Thyroid gland (tissue), 4 donors: ENCODE measurements at regions not wholly inside any gene's neighbourhood (a gene's known extent, or its start where the extent isn't known, plus 50 kb on each side); places are given as distances from the start of the nearest gene placed in this dataset.

ENCODE experiments used
- DNase-seq, 2 donors: peaks; one replicate each; pipeline ENCODE4 v3.0.0-alpha.2; 2019
- H3K27ac ChIP-seq, 3 donors: fragments of 200-600 bp; sonication (generic); 1 replicate in 2 of 3; 2 replicates in 1 of 3; pipeline ENCODE4 v1.5.1; 2016 to 2019; ENCODE audit warnings: mild to moderate bottlenecking in 1 of 3, moderate library complexity in 1 of 3
- H3K27me3 ChIP-seq: fragments of 200-600 bp; sonication (generic); one replicate; pipeline ENCODE4 v1.5.1; 2019
- H3K36me3 ChIP-seq, 2 donors: fragments of 200-600 bp; sonication (generic); one replicate each; pipeline ENCODE4 v1.5.1; 2016 to 2019
- H3K4me1 ChIP-seq, 2 donors: fragments of 200-600 bp; sonication (generic); one replicate each; pipeline ENCODE4 v1.5.1; 2017 to 2019
- H3K4me3 ChIP-seq, 3 donors: fragments of 200-600 bp; sonication (generic); replicated peaks in 1 of 3; 1 replicate in 2 of 3; 2 replicates in 1 of 3; pipeline ENCODE4 v1.5.1; 2016; ENCODE audit warnings: mild to moderate bottlenecking in 1 of 3
- H3K9me3 ChIP-seq: fragments of 200-600 bp; sonication (generic); one replicate; pipeline ENCODE4 v1.5.1; 2017
- POLR2A ChIP-seq, 2 donors: fragments of 450-650 bp; IDR thresholded peaks; one replicate each; pipeline ENCODE4 v1.6.1; 2017; ENCODE audit warnings: antibody characterized with exemption in 2 of 2, mild to moderate bottlenecking in 2 of 2, moderate library complexity in 1 of 2
- WGBS, 2 donors: methylation state at CpG; one replicate each; pipeline ENCODE4 v1.1.5; 2017; 5-methylcytosine and 5-hydroxymethylcytosine counted together
- intact Hi-C: fragments of 100-400 bp; cut with DNase I; formaldehyde crosslinking; loops from one replicate; pipeline ENCODE4 v1.15.1; 2023
- TF ChIP-seq, protein P1 (sequence below), 6 experiments: fragments of 200-600 bp in 3 of 6; fragments of 450-650 bp in 3 of 6; sonication (generic) in 3 of 6; IDR thresholded peaks; one replicate each; pipeline ENCODE4 v1.5.1; 2016 to 2019; ENCODE audit warnings: antibody characterized with exemption in 6 of 6, mild to moderate bottlenecking in 2 of 6, inconsistent platforms in 1 of 6, moderate library complexity in 1 of 6

DNA sequence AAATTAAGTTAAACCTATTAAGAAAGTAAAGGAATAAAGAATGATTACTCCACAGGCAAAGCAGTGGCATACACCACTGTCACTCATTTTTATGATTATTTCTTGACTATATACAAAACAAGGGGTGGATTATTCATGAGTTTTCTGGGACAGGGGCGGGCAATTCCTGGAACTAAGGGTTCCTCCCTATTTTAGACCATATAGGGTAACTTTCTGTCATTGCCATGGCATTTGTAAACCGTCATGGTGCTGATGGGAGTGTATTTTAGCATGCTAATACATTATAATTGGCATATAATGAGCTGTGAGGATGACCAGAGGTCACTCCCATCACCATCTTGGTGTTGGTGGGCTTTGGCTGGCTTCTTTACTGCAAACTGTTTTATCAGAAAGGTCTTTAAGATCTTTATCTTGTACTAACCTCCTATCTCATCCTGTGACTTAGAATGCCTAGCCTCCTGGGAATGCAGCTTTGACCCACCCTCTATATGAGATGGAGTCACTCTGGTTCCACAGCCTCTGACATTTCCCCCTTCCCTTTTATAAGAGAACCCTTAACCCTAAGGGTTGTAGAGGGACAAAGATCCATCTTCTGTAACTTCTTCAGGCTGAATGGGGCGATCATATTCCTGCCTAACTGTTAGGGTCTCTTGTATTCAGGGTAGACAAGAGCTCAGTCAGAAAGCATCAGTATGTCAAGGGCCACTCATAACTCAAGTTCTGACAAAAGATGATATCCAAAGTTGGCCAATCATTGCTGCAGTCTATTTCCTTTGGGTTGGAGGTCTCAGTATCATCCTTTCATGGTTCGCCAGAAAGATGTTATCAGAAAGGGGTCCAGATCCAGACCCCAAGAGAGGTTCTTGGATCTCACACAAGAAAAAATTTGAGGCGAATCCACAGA is 79.5 kb upstream of the LIPC start:
- Histone ChIP-seq H3K4me3 (no peak overlapping the region), H3K4me1 (no peaks in the 10 kb centered on the region), H3K9me3 (no peaks in the 10 kb centered on the region), H3K36me3 (no peaks in the 10 kb centered on the region), H3K27me3 (no peaks in the 10 kb centered on the region), H3K27ac (no peak overlapping the region)
- intact Hi-C loops: no loop called here
- 92 to 94% methylated on average over 5 of the region's 5 CpGs for WGBS, 2 donors
- TF ChIP-seq, protein P1, sequence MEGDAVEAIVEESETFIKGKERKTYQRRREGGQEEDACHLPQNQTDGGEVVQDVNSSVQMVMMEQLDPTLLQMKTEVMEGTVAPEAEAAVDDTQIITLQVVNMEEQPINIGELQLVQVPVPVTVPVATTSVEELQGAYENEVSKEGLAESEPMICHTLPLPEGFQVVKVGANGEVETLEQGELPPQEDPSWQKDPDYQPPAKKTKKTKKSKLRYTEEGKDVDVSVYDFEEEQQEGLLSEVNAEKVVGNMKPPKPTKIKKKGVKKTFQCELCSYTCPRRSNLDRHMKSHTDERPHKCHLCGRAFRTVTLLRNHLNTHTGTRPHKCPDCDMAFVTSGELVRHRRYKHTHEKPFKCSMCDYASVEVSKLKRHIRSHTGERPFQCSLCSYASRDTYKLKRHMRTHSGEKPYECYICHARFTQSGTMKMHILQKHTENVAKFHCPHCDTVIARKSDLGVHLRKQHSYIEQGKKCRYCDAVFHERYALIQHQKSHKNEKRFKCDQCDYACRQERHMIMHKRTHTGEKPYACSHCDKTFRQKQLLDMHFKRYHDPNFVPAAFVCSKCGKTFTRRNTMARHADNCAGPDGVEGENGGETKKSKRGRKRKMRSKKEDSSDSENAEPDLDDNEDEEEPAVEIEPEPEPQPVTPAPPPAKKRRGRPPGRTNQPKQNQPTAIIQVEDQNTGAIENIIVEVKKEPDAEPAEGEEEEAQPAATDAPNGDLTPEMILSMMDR (IDR thresholded peaks at IDR 0.05): no peak
- no peak for TF ChIP-seq POLR2A (IDR thresholded peaks at IDR 0.05)
- DNase-seq: no peak

- Histone ChIP-seq H3K27ac (no peak overlapping the region), H3K27me3 (no peaks in the 10 kb centered on the region), H3K4me3 (no peak overlapping the region), H3K9me3 (no peaks in the 10 kb centered on the region), H3K36me3 (no peaks in the 10 kb centered on the region), H3K4me1 (no peaks in the 10 kb centered on the region)
- 87 to 88% methylated on average over 9 of the region's 9 CpGs for WGBS, 2 donors
- DNase-seq: no peak
- no peak for TF ChIP-seq POLR2A (IDR thresholded peaks at IDR 0.05)
- TF ChIP-seq, protein P1 (IDR thresholded peaks at IDR 0.05): no peak
- intact Hi-C loops: no loop called here
Measured at GRCh38 chr15:58355382-58355971, 76.3 kb upstream of the LIPC start.

DNA sequence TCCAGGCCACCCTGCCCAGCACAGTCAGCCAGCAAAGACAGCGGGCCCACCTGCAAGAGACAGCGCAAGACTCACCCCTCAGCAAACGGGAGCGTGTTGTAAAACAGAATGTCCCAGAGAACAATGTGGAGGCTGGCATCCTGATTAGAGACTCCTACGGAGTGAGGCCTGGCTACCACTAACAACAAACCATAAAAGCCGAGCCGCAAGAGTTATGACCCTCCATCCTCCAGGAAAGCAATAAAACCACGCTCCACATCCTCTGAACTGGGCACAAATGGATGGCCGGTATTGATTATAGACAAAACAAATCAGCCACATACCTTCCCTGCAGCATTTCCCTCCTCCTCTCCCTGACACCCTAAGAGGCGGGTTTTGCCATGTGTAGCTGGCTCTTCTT is 75.8 kb upstream of the LIPC start:
- no peak for DNase-seq
- no peaks in the 10 kb centered on the region for H3K27me3 ChIP-seq
- no peak overlapping the region for H3K4me3 ChIP-seq
- no peak for TF ChIP-seq POLR2A (IDR thresholded peaks at IDR 0.05)
- TF ChIP-seq, protein P1 (IDR thresholded peaks at IDR 0.05): no peak
- H3K27ac ChIP-seq: no peak overlapping the region
- 94 to 95% methylated on average over 10 of the region's 10 CpGs for WGBS, 2 donors
- H3K36me3 ChIP-seq: no peaks in the 10 kb centered on the region
- no peaks in the 10 kb centered on the region for H3K4me1 ChIP-seq
- intact Hi-C loops: no loop called here
- H3K9me3 ChIP-seq: no peaks in the 10 kb centered on the region

DNA sequence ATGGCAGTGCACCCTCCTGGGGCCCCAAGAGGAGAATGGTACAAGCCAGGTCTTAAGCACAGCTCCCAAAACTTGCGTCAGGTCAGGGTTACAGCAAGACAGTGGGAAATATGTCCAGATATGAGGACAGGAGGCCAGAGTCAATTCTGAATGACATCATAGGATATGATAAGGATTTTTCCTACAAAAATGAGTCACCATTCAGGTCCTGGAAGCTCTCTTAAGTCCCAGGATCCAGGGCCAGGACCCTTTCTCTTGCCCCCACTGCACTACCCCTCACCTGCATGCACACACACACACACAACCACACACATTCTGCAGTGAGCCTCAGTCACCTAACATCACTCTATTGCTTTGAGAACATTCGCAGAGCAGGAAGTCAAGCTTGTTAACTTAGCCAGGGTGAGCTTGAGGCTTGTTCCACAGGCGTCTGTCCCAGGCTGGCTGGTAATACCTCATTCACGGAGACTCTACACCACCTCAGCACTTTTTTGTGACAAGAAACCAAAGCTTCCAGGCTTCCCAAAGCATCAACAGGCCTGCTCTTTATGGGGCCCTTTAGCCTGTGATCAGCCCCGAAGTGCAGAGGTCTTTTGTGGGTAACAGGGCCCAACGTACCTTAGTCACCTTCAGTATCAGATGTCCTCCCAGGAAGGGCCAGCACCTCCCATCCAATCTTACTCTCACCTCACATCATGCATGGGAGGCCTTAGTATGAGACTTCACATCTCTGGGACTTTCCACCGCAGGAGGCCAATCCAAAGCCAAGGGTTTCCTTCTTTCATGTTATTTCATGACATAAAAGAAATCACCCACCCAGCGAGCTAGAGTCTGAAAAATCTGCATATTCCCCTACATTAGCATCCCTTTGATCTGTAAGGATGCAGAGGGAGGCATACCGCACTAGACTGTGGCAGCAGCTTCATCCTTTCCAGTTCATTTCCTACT is 74.0 kb upstream of the LIPC start:
- 90 to 91% methylated on average over 9 of the region's 9 CpGs for WGBS, 2 donors
- H3K4me1 ChIP-seq: no peaks in the 10 kb centered on the region
- intact Hi-C loops: no loop called here
- DNase-seq: no peak
- no peaks in the 10 kb centered on the region for H3K9me3 ChIP-seq
- H3K4me3 ChIP-seq: no peak overlapping the region
- H3K27me3 ChIP-seq: no peaks in the 10 kb centered on the region
- no peak overlapping the region for H3K27ac ChIP-seq
- no peaks in the 10 kb centered on the region for H3K36me3 ChIP-seq
- no peak for TF ChIP-seq POLR2A (IDR thresholded peaks at IDR 0.05)
- TF ChIP-seq, protein P1 (IDR thresholded peaks at IDR 0.05): no peak
